NCI-H526 (cell line): ENCODE measurements at regions not wholly inside any gene's neighbourhood (a gene's known extent, or its start where the extent isn't known, plus 50 kb on each side); places are given as distances from the start of the nearest gene placed in this dataset.

ENCODE experiments used
- DNase-seq, 2 experiments: peaks; one replicate each; lab custom pipeline; 2025; lab: John Stamatoyannopoulos, UW

- DNase-seq: peak; percentile 53 to 88
Observed at GRCh38 chr2:100222844-100223243, 80.5 kb upstream of the AFF3 start.

DNA sequence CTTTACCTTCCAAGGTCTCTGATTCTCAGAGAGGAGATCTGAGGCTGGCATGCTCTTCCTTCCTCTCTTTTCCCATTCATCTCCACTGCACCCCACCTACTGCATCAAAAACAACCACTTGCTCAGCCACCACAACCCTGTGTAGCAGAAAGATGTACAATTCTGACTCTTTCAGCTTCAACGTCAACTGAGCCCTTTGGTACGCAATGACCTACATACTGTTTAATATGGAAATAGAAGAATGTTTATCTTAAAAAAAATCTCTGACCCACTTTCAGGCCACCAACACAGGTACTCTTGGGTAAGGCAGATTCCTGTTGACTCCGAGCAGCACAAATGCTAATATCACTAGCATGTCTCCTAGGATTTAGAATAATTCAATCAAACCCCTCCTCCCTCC, 76.2 kb upstream of the AFF3 start:
- DNase-seq: no peak

- DNase-seq: no peak
Observed at GRCh38 chr2:100217323-100217722, 74.9 kb upstream of the AFF3 start.

DNA sequence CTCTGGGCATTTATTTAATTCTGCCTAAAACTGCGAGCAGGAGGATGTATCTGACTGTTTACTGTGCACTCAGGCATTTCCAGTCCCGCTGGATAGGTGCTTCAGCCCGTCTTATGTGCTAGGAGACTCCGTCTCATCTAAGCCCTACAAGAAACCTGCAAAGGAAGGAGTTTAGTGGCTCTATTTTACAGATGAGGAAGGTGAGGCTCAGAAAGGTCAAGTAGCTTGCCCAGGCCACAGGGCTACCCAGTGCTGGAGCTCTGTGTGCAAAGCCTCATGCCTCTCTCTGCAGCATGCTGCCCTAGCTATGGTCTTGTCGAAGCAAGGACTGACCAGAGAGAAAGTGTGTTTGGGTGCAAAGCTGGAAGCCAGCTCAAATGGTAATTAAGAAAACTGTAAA, 73.6 kb upstream of the AFF3 start:
- DNase-seq: no peak

GRCh38 chr2:100215371-100215770, 73.0 kb upstream of the AFF3 start:
- no peak for DNase-seq

DNA sequence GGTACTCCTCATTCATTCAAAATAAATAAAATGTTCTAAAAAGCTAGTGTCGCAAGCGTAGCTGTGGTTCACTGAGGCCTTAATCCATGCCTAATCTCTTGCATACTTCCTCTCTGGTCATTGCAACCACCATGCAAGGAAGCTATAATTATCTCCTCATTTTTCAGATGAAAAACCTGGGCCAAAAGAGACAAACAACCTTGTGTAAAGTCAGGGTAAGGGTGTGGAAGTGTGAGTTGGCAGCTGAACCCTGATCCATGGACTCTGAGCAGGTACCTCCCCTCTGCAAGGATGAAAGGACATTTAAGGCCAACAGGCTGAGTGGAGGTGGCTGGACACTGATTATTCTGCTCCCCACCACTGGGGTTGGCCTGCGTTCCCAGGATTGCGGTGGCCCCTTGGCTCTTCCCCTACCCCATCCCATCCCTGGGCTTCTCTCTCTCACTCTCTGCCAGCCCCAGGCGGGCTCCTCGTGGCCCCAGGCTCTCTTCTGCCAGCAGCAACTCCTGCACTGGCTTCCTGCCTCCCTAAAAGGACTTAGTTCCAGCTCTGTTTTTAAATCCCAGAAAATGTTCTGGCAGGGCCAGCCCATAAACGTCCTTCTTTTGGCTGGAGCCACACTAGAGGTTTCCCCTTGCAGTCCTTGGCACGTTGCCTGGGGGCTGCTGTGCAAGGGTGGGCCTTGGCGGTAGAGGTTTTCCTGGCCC, 72.0 kb upstream of the AFF3 start:
- DNase-seq: no peak

DNA sequence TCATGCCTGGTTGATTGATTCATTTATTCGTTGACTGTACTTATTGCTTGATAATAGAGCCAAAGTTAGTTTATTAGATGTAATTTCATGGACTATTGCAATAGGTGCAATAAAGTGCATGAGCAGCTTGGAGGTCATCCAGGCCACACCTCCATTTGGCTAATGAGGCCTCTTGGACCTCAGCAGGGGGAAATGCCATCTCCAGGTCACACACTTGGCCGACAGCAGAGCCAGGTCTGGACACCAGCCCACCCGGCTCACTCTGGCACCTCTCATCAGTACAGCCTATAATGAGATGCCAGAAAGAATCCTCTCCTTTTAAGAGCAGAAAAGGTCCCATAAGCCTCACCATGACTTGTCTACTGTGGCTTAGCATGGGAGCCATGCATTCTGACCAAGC, 71.2 kb upstream of the AFF3 start:
- no peak for DNase-seq

DNA sequence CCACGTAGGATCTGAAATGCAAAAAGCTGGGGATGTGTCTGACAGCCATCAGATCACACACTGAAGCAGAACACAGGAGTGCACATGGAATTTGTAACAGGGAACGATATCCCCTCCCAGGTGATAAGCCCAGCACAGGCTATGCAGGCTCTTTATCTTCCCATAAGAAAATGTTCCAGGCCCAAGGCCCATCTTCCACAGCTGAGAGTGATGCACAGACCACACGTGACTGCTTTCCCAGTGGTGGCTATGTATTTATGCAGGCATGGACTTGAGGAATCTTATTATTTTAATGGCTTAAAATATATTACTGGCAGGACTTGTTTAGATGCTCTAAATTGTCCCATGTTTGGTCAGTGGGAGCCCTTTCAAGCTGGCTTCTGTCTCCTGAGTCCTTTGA, 70.5 kb upstream of the AFF3 start:
- DNase-seq: no peak

- no peak for DNase-seq
Observed at GRCh38 chr2:100211521-100211920, 69.1 kb upstream of the AFF3 start.

- DNase-seq: no peak
Observed at GRCh38 chr2:100208141-100208770, 65.9 kb upstream of the AFF3 start.

- no peak for DNase-seq
Observed at GRCh38 chr2:100207411-100207885, 65.1 kb upstream of the AFF3 start.

DNA sequence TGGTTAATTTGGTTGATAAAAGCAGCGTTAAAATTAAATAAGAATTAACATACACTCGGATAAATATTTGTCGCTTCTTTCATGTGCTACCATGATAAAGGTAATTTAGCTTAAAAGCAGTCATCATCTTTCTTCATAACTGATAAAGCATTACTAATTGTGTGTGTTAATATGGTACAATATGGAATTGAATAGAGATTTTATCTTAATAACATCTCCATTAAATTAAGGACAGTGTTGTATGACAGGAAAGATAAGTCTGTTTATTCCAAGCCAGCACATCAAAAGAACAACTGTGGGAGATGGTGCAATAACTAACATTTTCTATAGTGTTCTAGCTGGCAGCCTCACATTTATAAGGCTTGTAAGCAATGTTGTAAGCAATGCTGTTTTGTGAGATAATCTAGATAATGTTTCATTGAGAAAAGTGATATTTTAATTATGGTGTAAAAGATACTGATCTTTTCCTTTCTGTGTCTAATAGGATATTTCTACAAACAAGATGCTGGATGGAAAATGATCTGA, 64.4 kb upstream of the AFF3 start:
- DNase-seq: no peak

DNA sequence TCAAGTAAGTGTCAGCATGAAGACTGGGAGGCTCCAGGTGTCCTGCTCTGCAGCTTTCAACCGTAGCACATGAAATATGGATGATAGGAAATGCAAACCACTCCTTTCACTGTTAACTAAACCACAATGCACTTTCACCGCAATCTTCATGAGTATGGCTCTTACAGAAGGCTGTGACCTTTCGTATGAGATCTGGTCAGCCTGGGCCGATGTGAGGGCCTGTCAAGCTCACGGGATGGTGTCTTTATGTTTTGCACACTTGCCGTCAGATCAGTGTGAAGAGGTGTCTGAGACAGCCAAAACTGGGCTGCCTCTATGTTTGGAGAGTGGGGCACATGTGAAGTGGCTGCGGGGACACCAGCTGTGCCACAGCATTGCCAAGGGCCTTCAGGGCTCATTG, 62.8 kb upstream of the AFF3 start:
- DNase-seq: no peak

- no peak for DNase-seq
Observed at GRCh38 chr2:100202567-100202966, 60.2 kb upstream of the AFF3 start.

GRCh38 chr2:100200985-100201384, 58.6 kb upstream of the AFF3 start:
- DNase-seq: no peak

- DNase-seq: no peak
Observed at GRCh38 chr2:100199421-100199820, 57.0 kb upstream of the AFF3 start.

DNA sequence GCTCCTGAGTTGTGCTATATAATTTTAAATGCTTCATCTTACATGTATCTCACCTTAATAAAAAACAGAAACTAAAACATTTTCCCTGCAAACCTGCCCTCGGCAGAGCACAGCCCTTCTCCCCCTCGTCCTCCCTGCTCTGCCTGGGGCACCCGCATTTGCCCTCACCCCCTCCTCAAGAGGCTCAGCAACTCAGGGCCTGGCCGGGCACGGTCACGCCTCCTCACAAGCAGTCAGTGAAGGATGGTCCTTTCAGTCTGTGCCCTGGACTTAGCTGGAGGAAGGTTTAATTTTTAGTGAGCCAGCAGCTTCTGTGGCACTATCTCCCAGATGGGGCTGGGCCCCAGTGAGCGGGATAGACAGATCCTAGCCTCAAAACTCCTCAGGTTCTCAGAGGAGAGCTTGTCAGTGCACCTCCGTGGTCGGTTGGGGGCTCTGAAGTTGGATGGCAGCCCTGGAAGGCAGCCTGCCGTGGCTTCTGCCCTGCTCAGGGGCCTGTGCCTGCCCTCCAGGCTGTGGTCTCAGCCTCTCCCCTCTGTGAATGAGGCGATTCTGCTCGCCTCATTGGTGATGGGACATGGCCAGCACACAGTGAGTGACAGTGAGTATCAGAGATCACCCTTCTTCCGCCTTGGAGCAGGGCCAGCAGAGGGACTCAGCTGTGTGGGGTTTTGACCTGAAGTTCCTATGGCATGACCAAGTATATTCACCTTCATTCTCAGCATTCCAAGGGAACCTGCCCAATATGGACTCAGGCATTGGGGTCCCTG, 56.3 kb upstream of the AFF3 start:
- no peak for DNase-seq

GRCh38 chr2:100197631-100198153, 55.3 kb upstream of the AFF3 start:
- peak; percentile 16 to 31 for DNase-seq

DNA sequence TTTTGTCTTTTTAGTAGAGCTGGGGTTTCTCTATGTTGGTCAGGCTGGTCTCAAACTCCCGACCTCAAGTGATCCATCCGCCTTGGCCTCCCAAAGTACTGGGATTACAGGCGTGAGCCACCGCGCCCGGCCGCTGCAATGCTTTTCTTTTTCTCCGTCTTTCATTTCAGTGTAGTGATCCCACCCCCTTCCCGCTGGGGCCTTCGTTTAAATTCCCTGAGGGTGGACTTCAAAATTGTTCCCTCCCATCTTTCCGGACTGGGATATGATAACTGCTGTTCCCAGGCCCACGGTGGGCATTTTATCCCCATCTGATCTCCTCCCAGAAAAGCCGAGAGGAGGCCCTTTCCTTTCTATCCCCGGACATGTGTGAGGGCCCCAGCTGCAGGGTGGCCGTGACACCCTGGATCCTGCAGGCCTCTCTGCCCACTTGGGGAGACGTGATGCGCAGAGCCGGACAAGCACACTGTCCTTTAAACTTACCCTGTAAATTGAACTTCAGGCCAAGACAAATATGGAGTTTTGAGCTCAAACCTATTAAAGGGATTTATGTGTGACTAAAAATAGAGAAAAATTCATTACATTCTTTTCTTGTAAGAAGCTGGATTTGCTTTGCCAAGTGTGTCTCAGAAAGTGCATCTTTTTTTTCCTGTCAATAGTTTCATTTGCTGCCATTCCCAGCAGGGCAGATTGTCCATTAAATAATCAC, 54.5 kb upstream of the AFF3 start:
- DNase-seq: no peak

- DNase-seq: no peak
Observed at GRCh38 chr2:100195942-100196341, 53.6 kb upstream of the AFF3 start.

DNA sequence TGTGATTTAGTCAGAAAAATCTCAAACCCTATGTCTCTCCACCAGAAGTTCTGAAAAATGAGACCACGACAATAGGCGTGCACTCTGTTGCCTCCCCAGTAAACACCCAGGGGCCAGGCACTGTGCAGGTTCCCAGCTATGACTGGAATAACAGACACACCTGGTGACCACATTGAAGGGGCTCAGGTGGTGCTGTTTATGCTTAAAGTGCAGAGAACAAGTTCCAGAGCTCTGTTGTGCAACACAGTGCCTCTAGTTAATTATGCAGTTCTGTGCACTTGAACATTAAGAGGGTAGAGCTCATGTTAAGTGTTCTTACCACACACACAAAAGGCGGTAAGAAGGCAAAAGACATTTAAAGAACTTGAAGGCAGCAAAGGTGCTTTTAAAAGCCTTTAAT, 52.6 kb upstream of the AFF3 start:
- DNase-seq: no peak

DNA sequence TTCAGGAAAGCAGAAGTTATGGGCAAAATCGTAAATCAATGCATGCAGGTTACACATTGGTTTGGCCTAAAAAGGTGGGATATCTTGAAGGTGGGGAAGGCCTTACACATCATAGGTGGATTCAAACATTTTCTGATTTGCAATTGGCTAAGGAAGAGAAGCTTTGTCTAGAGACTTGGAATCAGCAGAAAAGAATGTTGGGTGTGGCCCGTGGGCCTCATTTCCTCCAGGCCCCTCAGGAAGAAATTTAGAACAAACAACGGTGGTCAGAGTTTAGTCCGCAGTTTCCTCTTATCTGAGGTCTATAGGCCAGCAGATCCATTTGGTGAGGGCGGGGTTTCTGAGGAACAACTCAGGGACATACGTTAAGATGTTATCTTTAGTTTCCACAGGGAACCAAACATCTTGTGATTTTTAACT, 50.9 kb upstream of the AFF3 start:
- DNase-seq: no peak
